GM23248 (cell line): ENCODE measurements at regions not wholly inside any gene's neighbourhood (a gene's known extent, or its start where the extent isn't known, plus 50 kb on each side); places are given as distances from the start of the nearest gene placed in this dataset.

Experiments
- DNase-seq: peaks from one replicate; pipeline ENCODE4 v3.0.0-alpha.2; 2015
- H2AFZ ChIP-seq: fragments of 200-600 bp; sonication (generic); 2 replicates; pipeline ENCODE4 v1.6.1; 2016; ENCODE audit warnings: antibody characterized with exemption
- H3F3A ChIP-seq: fragments of 200-600 bp; sonication (generic); 2 replicates; pipeline ENCODE4 v1.6.1; 2016; ENCODE audit warnings: mild to moderate bottlenecking, antibody characterized with exemption, mixed run types; ENCODE audit not compliant: insufficient read depth
- H3K27ac ChIP-seq: fragments of 200-600 bp; sonication (generic); 2 replicates; pipeline ENCODE4 v1.5.1; 2016; ENCODE audit warnings: mild to moderate bottlenecking
- H3K27me3 ChIP-seq: fragments of 200-600 bp; sonication (generic); replicated peaks from 2 replicates; pipeline ENCODE4 v1.6.1; 2016; ENCODE audit warnings: mild to moderate bottlenecking; ENCODE audit not compliant: insufficient read depth
- H3K36me3 ChIP-seq: fragments of 200-600 bp; sonication (generic); 2 replicates; pipeline ENCODE4 v1.6.1; 2016; ENCODE audit warnings: low read depth, mild to moderate bottlenecking
- H3K4me1 ChIP-seq: fragments of 200-600 bp; sonication (generic); 2 replicates; pipeline ENCODE4 v1.6.1; 2016; ENCODE audit warnings: mild to moderate bottlenecking; ENCODE audit not compliant: insufficient read depth
- H3K4me2 ChIP-seq: fragments of 200-600 bp; sonication (generic); one replicate; pipeline ENCODE4 v1.6.1; 2016; ENCODE audit warnings: mild to moderate bottlenecking; ENCODE audit not compliant: unreplicated experiment
- H3K4me3 ChIP-seq: fragments of 200-600 bp; sonication (generic); 2 replicates; pipeline ENCODE4 v1.5.1; 2016; ENCODE audit warnings: mild to moderate bottlenecking
- H3K79me2 ChIP-seq: fragments of 200-600 bp; sonication (generic); 2 replicates; pipeline ENCODE4 v1.6.1; 2016; ENCODE audit warnings: mild to moderate bottlenecking; ENCODE audit not compliant: insufficient read depth
- H3K9ac ChIP-seq: fragments of 200-600 bp; sonication (generic); 2 replicates; pipeline ENCODE4 v1.6.1; 2016; ENCODE audit warnings: mild to moderate bottlenecking
- H3K9me2 ChIP-seq: fragments of 200-600 bp; sonication (generic); 2 replicates; pipeline ENCODE4 v1.6.1; 2016; ENCODE audit warnings: mixed run types, mild to moderate bottlenecking, moderate library complexity; ENCODE audit not compliant: insufficient read depth
- H3K9me3 ChIP-seq: fragments of 200-600 bp; sonication (generic); one replicate; pipeline ENCODE4 v1.6.1; 2017; ENCODE audit warnings: low read depth
- H4K20me1 ChIP-seq: fragments of 200-600 bp; sonication (generic); 2 replicates; pipeline ENCODE4 v1.6.0; 2016; ENCODE audit not compliant: insufficient read depth
- EZH2 ChIP-seq: fragments of 200-600 bp; sonication (generic); IDR thresholded peaks from 2 replicates; pipeline ENCODE4 v1.6.1; 2018; ENCODE audit warnings: antibody characterized with exemption, mild to moderate bottlenecking; ENCODE audit not compliant: insufficient read depth, poor library complexity, severe bottlenecking
- EZH2phosphoT487 ChIP-seq: fragments of 200-600 bp; sonication (generic); IDR thresholded peaks from 2 replicates; pipeline ENCODE4 v1.6.1; 2018; ENCODE audit warnings: antibody characterized with exemption, moderate library complexity, mild to moderate bottlenecking, low read depth; ENCODE audit not compliant: insufficient read depth
- WGBS, 2 experiments: methylation state at CpG; one replicate each; pipeline ENCODE4 v1.1.6; 2015 to 2017; ENCODE audit warnings: low lambda C conversion rate in 2 of 2, low coverage in 1 of 2; ENCODE audit errors: missing lambda C conversion rate in 2 of 2; 5-methylcytosine and 5-hydroxymethylcytosine counted together
- in situ Hi-C: fragments of 300-500 bp; cut with MboI; formaldehyde crosslinking; loops from 2 replicates; pipeline ENCODE4 v1.15.0; 2020

GRCh38 chr6:159610881-159611280, 82.2 kb downstream of the SOD2 start:
- no peak for DNase-seq
- TF ChIP-seq EZH2: no peak
- TF ChIP-seq EZH2phosphoT487: no peak
- no peaks in the 10 kb centered on the region for H3K9me2 ChIP-seq
- H3K4me3 ChIP-seq: no peak overlapping the region
- no peak overlapping the region for H3K4me2 ChIP-seq
- H3F3A ChIP-seq: no peaks in the 10 kb centered on the region
- no peaks in the 10 kb centered on the region for H3K9me3 ChIP-seq
- no peaks in the 10 kb centered on the region for H3K27me3 ChIP-seq
- H3K4me1 ChIP-seq: peaks cover 7% of the 10 kb centered on the region
- H3K36me3 ChIP-seq: no peaks in the 10 kb centered on the region
- in situ Hi-C loops: no loop called here
- no peak overlapping the region for H3K27ac ChIP-seq
- no peak overlapping the region for H2AFZ ChIP-seq
- 83 to 84% methylated on average over 6 of the region's 6 CpGs for WGBS, 2 experiments
- H4K20me1 ChIP-seq: no peaks in the 10 kb centered on the region
- no peak overlapping the region for H3K9ac ChIP-seq
- H3K79me2 ChIP-seq: no peaks in the 10 kb centered on the region

DNA sequence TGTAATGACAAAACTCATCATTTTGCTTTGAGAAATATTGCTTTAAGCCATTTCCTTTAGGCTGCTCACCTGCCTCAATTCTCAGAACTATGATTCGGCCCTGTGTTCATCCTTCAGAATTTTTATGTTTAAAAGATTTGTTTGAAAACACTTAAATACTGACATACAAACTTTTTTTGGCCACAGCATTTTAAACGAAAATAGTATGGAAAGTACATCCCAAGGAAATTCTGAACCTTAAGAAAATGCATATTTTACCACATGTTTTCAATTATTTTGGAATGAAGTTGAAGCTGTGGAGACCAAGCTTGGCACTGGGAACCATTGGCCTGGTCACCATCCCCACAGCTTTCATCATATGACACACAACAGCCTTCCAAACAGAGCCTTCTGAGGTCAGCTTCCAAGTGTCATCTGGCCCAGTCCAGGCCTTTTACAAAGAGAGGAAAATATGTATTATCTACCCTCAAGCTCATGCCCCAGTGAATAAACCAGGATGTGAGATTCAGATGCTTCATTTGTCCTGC, 83.3 kb downstream of the SOD2 start:
- Histone ChIP-seq H2AFZ (no peak overlapping the region), H3K79me2 (no peaks in the 10 kb centered on the region), H3K4me1 (peaks cover 7% of the 10 kb centered on the region), H3K4me2 (no peak overlapping the region), H3K4me3 (no peak overlapping the region), H3K27me3 (no peaks in the 10 kb centered on the region), H3K27ac (no peak overlapping the region), H3K9me2 (no peaks in the 10 kb centered on the region), H3K36me3 (no peaks in the 10 kb centered on the region), H3F3A (no peaks in the 10 kb centered on the region), H4K20me1 (no peaks in the 10 kb centered on the region), H3K9ac (no peak overlapping the region), H3K9me3 (no peaks in the 10 kb centered on the region)
- in situ Hi-C loops: no loop called here
- TF ChIP-seq EZH2 (no peak), EZH2phosphoT487 (no peak)
- 14 to 23% methylated on average over 2 of the region's 2 CpGs for WGBS, 2 experiments
- DNase-seq: peak; percentile 67

DNA sequence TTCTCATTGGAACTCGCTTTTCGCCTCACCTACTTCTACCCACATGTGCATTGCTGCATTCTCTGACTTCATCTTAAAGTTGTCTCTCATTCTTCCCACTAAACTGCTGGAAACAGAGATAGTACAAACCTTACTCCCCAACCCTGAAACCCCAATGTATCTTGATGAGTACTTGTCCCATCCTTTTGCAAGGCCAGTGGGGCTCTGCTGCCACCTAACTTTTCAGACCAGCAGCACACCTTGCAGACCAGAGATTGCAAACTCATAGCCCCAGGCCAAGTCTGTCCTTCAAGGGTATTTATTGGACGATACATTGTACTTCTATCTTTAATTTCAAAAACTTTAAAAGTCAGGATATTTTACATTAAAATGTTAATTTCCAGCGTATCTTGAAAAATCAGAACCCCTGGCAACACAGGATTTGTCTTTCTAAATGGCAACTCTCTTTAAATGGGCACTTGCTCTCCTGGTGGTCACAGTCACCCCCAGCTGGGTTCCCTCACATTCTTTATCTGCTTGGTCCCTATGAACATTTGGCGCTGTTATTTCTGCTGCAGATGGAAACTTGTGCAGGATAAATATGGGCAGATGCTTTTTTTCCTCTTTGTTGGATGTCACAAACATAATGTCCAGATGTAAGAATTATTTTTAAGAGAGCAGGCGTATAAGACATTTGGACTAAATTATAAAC, 83.9 kb downstream of the SOD2 start:
- 58 to 63% methylated on average over 6 of the region's 6 CpGs for WGBS, 2 experiments
- Histone ChIP-seq H3K79me2 (no peaks in the 10 kb centered on the region), H3K27ac (no peak overlapping the region), H3K4me3 (no peak overlapping the region), H3K9me3 (no peaks in the 10 kb centered on the region), H3K9me2 (no peaks in the 10 kb centered on the region), H3K27me3 (no peaks in the 10 kb centered on the region), H2AFZ (no peak overlapping the region), H4K20me1 (no peaks in the 10 kb centered on the region), H3K4me2 (no peak overlapping the region), H3K4me1 (peaks cover 7% of the 10 kb centered on the region), H3K36me3 (no peaks in the 10 kb centered on the region), H3K9ac (no peak overlapping the region), H3F3A (no peaks in the 10 kb centered on the region)
- in situ Hi-C loops: no loop called here
- peak; percentile 61 for DNase-seq
- no peak for TF ChIP-seq EZH2phosphoT487
- TF ChIP-seq EZH2: no peak

DNA sequence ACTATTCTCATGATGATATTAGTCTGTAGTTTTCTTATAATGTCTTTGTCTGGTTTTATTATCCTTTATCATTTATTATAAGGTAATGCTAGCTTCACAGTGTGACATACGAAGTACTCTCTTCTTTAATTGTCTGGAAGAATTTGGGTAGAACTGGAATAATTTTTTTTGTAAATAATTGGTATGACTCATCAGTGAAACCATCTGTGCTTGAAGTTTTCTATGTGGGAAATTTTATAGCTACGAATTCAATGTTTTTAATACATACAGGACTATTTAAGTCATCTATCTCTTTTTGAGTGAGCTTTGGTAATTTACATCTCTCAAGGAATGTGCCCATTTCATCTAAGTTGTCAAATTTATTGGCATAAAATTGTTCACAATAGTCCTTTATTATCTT, 86.3 kb downstream of the SOD2 start:
- Histone ChIP-seq H3K36me3 (no peaks in the 10 kb centered on the region), H3F3A (no peaks in the 10 kb centered on the region), H3K4me3 (no peak overlapping the region), H3K9me2 (no peaks in the 10 kb centered on the region), H3K9me3 (no peaks in the 10 kb centered on the region), H4K20me1 (no peaks in the 10 kb centered on the region), H3K27me3 (no peaks in the 10 kb centered on the region), H3K4me2 (no peak overlapping the region), H3K9ac (no peak overlapping the region), H3K27ac (no peak overlapping the region), H3K4me1 (peaks cover 7% of the 10 kb centered on the region), H3K79me2 (no peaks in the 10 kb centered on the region), H2AFZ (no peak overlapping the region)
- in situ Hi-C loops: no loop called here
- WGBS, 2 experiments: 21 to 31% methylated on average over 2 of the region's 2 CpGs
- TF ChIP-seq EZH2phosphoT487: no peak
- TF ChIP-seq EZH2: no peak
- DNase-seq: peak; percentile 41
